ENCODE measurements at regions not wholly inside any gene's neighbourhood (a gene's known extent, or its start where the extent isn't known, plus 50 kb on each side); places are given as distances from the start of the nearest gene placed in this dataset.

- Histone ChIP-seq H3K4me1 (ENCODE audit: control insufficient read depth, insufficient read depth, low read length) (no peaks in the 10 kb centered on the region), H3K36me3 (ENCODE audit: control insufficient read depth, insufficient read depth, low read length) (no peaks in the 10 kb centered on the region), H3K27me3 (ENCODE audit: control insufficient read depth, insufficient read depth, low read length) (no peaks in the 10 kb centered on the region), H3K27ac (ENCODE audit: low read depth, low read length) (no peak overlapping the region), H3K4me3 (ENCODE audit: low read depth, low read length) (no peak overlapping the region), H3K9me3 (ENCODE audit: control insufficient read depth, insufficient read depth, low read depth, low read length) (peaks cover 10% of the 10 kb centered on the region), H3K9ac (ENCODE audit: low read length) (no peak overlapping the region)
Measured at GRCh38 chr2:147255812-147256211, 589.0 kb upstream of the ACVR2A start.

- H3K36me3 ChIP-seq (ENCODE audit: control insufficient read depth, insufficient read depth, low read length), result no peaks in the 10 kb centered on the region
- H3K4me1 ChIP-seq (ENCODE audit: control insufficient read depth, insufficient read depth, low read length), result no peaks in the 10 kb centered on the region
- no peak overlapping the region for H3K9ac ChIP-seq (ENCODE audit: low read length)
- peaks cover 10% of the 10 kb centered on the region for H3K9me3 ChIP-seq (ENCODE audit: control insufficient read depth, insufficient read depth, low read depth, low read length)
- no peaks in the 10 kb centered on the region for H3K27me3 ChIP-seq (ENCODE audit: control insufficient read depth, insufficient read depth, low read length)
- H3K4me3 ChIP-seq (ENCODE audit: low read depth, low read length), result no peak overlapping the region
- H3K27ac ChIP-seq (ENCODE audit: low read depth, low read length), result no peak overlapping the region
Measured at GRCh38 chr2:147250652-147251356, 594.0 kb upstream of the ACVR2A start.

- Histone ChIP-seq H3K9me3 (ENCODE audit: control insufficient read depth, insufficient read depth, low read depth, low read length) (peaks cover 8% of the 10 kb centered on the region), H3K4me3 (ENCODE audit: low read depth, low read length) (no peak overlapping the region), H3K27ac (ENCODE audit: low read depth, low read length) (no peak overlapping the region), H3K4me1 (ENCODE audit: control insufficient read depth, insufficient read depth, low read length) (no peaks in the 10 kb centered on the region), H3K36me3 (ENCODE audit: control insufficient read depth, insufficient read depth, low read length) (no peaks in the 10 kb centered on the region), H3K27me3 (ENCODE audit: control insufficient read depth, insufficient read depth, low read length) (no peaks in the 10 kb centered on the region), H3K9ac (ENCODE audit: low read length) (no peak overlapping the region)
Measured at GRCh38 chr2:147247749-147248148, 597.1 kb upstream of the ACVR2A start.

- H3K27me3 ChIP-seq (ENCODE audit: control insufficient read depth, insufficient read depth, low read length), result no peaks in the 10 kb centered on the region
- no peaks in the 10 kb centered on the region for H3K9me3 ChIP-seq (ENCODE audit: control insufficient read depth, insufficient read depth, low read depth, low read length)
- no peak overlapping the region for H3K4me3 ChIP-seq (ENCODE audit: low read depth, low read length)
- no peaks in the 10 kb centered on the region for H3K36me3 ChIP-seq (ENCODE audit: control insufficient read depth, insufficient read depth, low read length)
- no peak overlapping the region for H3K9ac ChIP-seq (ENCODE audit: low read length)
- H3K27ac ChIP-seq (ENCODE audit: low read depth, low read length), result no peak overlapping the region
- no peaks in the 10 kb centered on the region for H3K4me1 ChIP-seq (ENCODE audit: control insufficient read depth, insufficient read depth, low read length)
Measured at GRCh38 chr2:147242445-147242844, 602.4 kb upstream of the ACVR2A start.

GRCh38 chr2:147236601-147237000 is 608.2 kb upstream of the ACVR2A start:
- H3K9ac ChIP-seq (ENCODE audit: low read length), result no peak overlapping the region
- H3K36me3 ChIP-seq (ENCODE audit: control insufficient read depth, insufficient read depth, low read length), result no peaks in the 10 kb centered on the region
- H3K9me3 ChIP-seq (ENCODE audit: control insufficient read depth, insufficient read depth, low read depth, low read length), result no peaks in the 10 kb centered on the region
- H3K27me3 ChIP-seq (ENCODE audit: control insufficient read depth, insufficient read depth, low read length), result no peaks in the 10 kb centered on the region
- H3K4me3 ChIP-seq (ENCODE audit: low read depth, low read length), result no peak overlapping the region
- no peak overlapping the region for H3K27ac ChIP-seq (ENCODE audit: low read depth, low read length)
- no peaks in the 10 kb centered on the region for H3K4me1 ChIP-seq (ENCODE audit: control insufficient read depth, insufficient read depth, low read length)

GRCh38 chr2:147232225-147232669 is 612.6 kb upstream of the ACVR2A start:
- Histone ChIP-seq H3K9me3 (ENCODE audit: control insufficient read depth, insufficient read depth, low read depth, low read length) (no peaks in the 10 kb centered on the region), H3K36me3 (ENCODE audit: control insufficient read depth, insufficient read depth, low read length) (no peaks in the 10 kb centered on the region), H3K9ac (ENCODE audit: low read length) (no peak overlapping the region), H3K27me3 (ENCODE audit: control insufficient read depth, insufficient read depth, low read length) (no peaks in the 10 kb centered on the region), H3K27ac (ENCODE audit: low read depth, low read length) (no peak overlapping the region), H3K4me1 (ENCODE audit: control insufficient read depth, insufficient read depth, low read length) (no peaks in the 10 kb centered on the region), H3K4me3 (ENCODE audit: low read depth, low read length) (no peak overlapping the region)

- H3K9me3 ChIP-seq (ENCODE audit: control insufficient read depth, insufficient read depth, low read depth, low read length), result no peaks in the 10 kb centered on the region
Measured at GRCh38 chr2:147231607-147232006, 613.2 kb upstream of the ACVR2A start.

GRCh38 chr2:147231081-147231480 is 613.7 kb upstream of the ACVR2A start:
- no peak overlapping the region for H3K9ac ChIP-seq (ENCODE audit: low read length)
- no peaks in the 10 kb centered on the region for H3K4me1 ChIP-seq (ENCODE audit: control insufficient read depth, insufficient read depth, low read length)
- H3K9me3 ChIP-seq (ENCODE audit: control insufficient read depth, insufficient read depth, low read depth, low read length), result no peaks in the 10 kb centered on the region
- H3K4me3 ChIP-seq (ENCODE audit: low read depth, low read length), result no peak overlapping the region
- no peak overlapping the region for H3K27ac ChIP-seq (ENCODE audit: low read depth, low read length)
- H3K36me3 ChIP-seq (ENCODE audit: control insufficient read depth, insufficient read depth, low read length), result no peaks in the 10 kb centered on the region
- H3K27me3 ChIP-seq (ENCODE audit: control insufficient read depth, insufficient read depth, low read length), result no peaks in the 10 kb centered on the region

More at GRCh38 chr2:147231607-147232006, 613.2 kb upstream of the ACVR2A start:
- Histone ChIP-seq H3K27me3 (ENCODE audit: control insufficient read depth, insufficient read depth, low read length) (no peaks in the 10 kb centered on the region), H3K4me3 (ENCODE audit: low read depth, low read length) (no peak overlapping the region), H3K9ac (ENCODE audit: low read length) (no peak overlapping the region), H3K36me3 (ENCODE audit: control insufficient read depth, insufficient read depth, low read length) (no peaks in the 10 kb centered on the region), H3K4me1 (ENCODE audit: control insufficient read depth, insufficient read depth, low read length) (no peaks in the 10 kb centered on the region), H3K27ac (ENCODE audit: low read depth, low read length) (no peak overlapping the region)

- H3K9ac ChIP-seq (ENCODE audit: low read length), result no peak overlapping the region
- no peak overlapping the region for H3K27ac ChIP-seq (ENCODE audit: low read depth, low read length)
- H3K4me1 ChIP-seq (ENCODE audit: control insufficient read depth, insufficient read depth, low read length), result no peaks in the 10 kb centered on the region
- H3K27me3 ChIP-seq (ENCODE audit: control insufficient read depth, insufficient read depth, low read length), result no peaks in the 10 kb centered on the region
- H3K9me3 ChIP-seq (ENCODE audit: control insufficient read depth, insufficient read depth, low read depth, low read length), result no peaks in the 10 kb centered on the region
- no peaks in the 10 kb centered on the region for H3K36me3 ChIP-seq (ENCODE audit: control insufficient read depth, insufficient read depth, low read length)
- no peak overlapping the region for H3K4me3 ChIP-seq (ENCODE audit: low read depth, low read length)
Measured at GRCh38 chr2:147227313-147227712, 617.5 kb upstream of the ACVR2A start.

GRCh38 chr2:147224070-147224469 is 620.8 kb upstream of the ACVR2A start:
- H3K27ac ChIP-seq (ENCODE audit: low read depth, low read length), result no peak overlapping the region
- no peaks in the 10 kb centered on the region for H3K27me3 ChIP-seq (ENCODE audit: control insufficient read depth, insufficient read depth, low read length)
- no peak overlapping the region for H3K4me3 ChIP-seq (ENCODE audit: low read depth, low read length)
- no peak overlapping the region for H3K9ac ChIP-seq (ENCODE audit: low read length)
- no peaks in the 10 kb centered on the region for H3K36me3 ChIP-seq (ENCODE audit: control insufficient read depth, insufficient read depth, low read length)
- no peaks in the 10 kb centered on the region; the same call in 1 of the 2 replicates for H3K4me1 ChIP-seq (ENCODE audit: control insufficient read depth, insufficient read depth, low read length)
- H3K9me3 ChIP-seq (ENCODE audit: control insufficient read depth, insufficient read depth, low read depth, low read length), result peaks cover 7% of the 10 kb centered on the region; the same call in 1 of the 2 replicates

- H3K9ac ChIP-seq (ENCODE audit: low read length), result no peak overlapping the region
- H3K4me1 ChIP-seq (ENCODE audit: control insufficient read depth, insufficient read depth, low read length), result no peaks in the 10 kb centered on the region; the same call in 1 of the 2 replicates
- H3K4me3 ChIP-seq (ENCODE audit: low read depth, low read length), result no peak overlapping the region
- H3K36me3 ChIP-seq (ENCODE audit: control insufficient read depth, insufficient read depth, low read length), result no peaks in the 10 kb centered on the region
- H3K9me3 ChIP-seq (ENCODE audit: control insufficient read depth, insufficient read depth, low read depth, low read length), result peaks cover 7% of the 10 kb centered on the region; the same call in 1 of the 2 replicates
- no peak overlapping the region for H3K27ac ChIP-seq (ENCODE audit: low read depth, low read length)
- H3K27me3 ChIP-seq (ENCODE audit: control insufficient read depth, insufficient read depth, low read length), result no peaks in the 10 kb centered on the region
Measured at GRCh38 chr2:147223553-147224060, 621.2 kb upstream of the ACVR2A start.

Measured in HUES6 (cell line).